ENCODE measurements at regions not wholly inside any gene's neighbourhood (a gene's known extent, or its start where the extent isn't known, plus 50 kb on each side); places are given as distances from the start of the nearest gene placed in this dataset.

- DNase-seq: no peak
Observed at GRCh38 chr4:1508161-1509160, 102.2 kb upstream of the NKX1-1 start.

GRCh38 chr4:1506956-1507721 lies 100.9 kb upstream of the NKX1-1 start:
- DNase-seq: no peak

DNA sequence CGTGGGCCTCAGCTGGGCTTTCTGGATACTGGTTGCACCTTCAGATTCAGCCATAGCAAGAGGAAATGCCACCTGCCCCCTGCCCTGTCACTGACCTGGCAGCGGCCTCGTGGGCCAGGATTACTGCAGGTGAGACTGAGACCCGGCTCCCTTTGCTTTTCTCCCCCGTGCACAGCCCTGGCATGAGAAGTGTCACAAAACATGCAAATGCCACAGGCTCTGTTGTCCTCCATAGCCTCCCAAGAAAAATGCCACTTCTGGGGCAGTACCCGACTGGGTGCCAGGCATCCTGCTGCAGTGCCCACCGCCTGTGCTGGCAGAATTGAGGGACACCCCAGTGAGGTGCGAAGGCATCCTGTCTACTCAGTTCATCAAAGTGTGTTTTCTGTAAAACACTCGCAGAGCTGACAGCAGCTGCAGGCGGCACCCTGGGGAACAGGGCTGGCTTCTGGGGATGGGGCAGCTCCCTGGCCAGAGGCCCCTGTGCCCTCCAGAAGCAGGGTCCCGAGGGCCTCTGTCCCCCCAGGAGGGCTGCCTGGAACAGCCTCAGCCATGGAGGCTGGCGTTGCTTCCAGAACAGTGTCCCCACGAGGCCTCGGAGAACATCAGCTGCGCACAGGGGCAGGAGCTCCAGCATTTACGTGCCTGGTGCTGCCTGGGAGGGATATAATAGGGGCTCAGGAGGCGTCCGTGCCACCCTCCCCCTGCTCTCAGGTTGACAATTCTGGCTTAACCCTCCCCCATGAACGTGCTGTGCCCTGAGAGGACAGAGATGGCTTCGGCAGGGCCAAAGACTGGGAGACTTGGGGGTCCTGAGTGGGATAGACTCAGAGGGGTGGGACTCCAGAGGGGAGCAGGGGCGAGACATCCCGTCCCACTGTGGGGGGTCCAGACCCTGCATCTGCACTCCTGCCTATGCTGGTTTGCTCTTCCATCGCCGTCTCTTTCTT lies 99.5 kb upstream of the NKX1-1 start:
- no peak for DNase-seq

GRCh38 chr4:1504595-1505500 lies 98.6 kb upstream of the NKX1-1 start:
- DNase-seq: no peak

- no peak for DNase-seq
Observed at GRCh38 chr4:1503583-1504471, 97.6 kb upstream of the NKX1-1 start.

DNA sequence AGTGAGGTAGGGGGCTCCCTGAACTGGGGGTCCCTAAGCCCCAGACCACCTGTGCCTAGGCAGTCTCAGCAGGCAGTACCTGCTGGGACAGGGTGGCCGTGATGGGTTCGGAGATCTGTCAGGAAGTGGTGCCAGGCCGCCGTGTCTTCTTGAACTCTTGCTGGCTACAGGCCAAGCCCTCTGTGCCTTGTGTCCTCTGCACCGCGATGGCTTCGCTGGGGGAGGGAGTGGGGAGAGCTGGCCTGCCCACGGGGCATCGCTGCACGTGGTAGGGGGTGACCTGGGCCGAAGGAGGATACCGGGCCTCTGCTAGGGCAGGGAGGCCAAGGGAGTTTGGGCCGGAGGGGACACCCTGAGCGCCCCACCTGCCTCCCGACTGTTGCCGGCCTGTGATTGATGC lies 96.7 kb upstream of the NKX1-1 start:
- no peak for DNase-seq

DNA sequence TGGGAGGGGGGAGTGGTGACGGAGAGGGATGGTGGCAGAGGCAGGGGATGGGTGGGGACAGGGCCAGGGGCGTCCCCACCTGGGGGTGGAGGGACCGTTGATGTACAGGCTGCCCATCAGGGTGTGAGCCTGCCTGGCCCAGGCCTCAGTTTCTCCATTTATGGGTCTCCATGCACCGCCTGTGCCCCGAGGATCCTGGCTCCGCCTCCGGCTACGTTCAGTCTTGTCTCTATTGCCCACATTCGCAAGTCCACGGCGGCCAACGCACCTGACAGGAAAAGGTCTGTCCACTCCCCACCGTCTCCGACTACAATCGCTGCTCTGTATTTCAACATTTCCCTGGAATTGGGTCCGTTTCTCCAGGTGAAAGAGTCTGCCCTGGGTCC lies 96.3 kb upstream of the NKX1-1 start:
- DNase-seq: no peak

DNA sequence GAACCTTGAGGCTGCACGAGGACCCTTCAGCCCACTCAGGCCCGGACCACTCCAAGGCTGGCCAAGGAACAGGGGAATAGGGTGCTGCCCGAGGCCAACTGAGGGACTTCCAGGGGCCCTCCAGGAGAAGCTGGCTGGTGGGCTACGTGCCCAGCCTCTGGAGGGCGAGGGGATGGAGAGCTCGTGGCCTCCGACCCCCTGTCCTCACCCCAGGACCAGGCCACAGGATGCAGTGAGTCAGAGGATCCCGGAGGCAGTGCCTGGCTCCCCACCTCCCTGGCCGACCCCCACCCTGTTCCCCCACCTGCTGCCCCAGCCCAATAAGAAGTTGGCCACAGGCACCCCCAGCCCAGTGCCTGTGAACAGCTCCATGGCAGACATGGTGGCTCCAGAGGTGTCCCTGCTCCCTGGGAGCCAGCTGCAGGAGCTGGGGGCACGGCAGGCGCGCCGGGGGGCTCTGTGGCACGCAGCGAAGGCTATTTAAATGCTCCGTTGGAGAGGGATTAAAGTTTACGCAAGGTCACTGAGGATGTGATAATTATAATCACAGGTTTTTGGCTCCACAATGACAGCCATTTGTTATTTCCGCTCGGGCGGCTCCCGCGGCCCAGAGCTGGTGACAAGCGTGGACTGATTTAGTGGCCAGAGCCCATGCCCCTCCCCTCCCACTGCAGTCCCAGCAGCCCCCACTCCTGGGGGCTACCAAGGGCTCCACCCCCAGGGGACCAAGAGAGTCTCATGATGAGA lies 95.7 kb upstream of the NKX1-1 start:
- no peak for DNase-seq

GRCh38 chr4:1500966-1501753 lies 94.9 kb upstream of the NKX1-1 start:
- DNase-seq: no peak

DNA sequence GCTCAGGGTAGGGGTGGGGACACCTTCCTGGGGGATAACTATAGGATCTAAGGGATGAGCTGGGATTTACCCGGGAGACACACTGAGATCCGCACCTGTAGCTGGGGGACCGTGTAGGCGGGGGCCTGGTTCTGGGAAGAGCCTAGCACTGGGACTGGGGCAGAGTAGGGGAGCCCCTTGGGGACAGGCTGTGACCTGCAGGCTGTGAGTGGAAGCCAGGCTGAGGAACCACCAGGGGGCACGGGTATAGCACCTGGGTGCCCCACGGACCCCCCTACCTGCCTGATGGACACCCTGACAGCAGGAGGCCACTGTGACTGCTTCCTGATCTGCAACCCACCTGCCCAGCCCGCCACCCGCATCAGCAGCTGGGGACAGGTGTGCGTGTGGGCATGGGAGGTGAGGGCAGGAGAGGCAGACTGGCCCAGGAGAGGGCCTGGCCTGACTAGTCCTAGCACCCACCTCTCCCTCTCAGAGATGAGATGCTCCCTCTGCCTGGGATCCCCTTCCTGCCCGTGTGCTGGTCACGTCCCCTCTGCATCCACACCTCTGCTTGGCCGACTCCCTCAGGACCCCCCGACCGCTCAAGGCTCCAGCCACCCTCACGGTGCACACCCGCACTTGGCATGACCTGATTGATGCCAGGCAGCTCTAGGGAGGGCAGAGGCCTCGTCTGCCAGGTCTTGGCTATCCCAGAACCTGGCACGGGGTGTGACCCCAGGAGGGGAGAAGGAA lies 94.2 kb upstream of the NKX1-1 start:
- DNase-seq: no peak

DNA sequence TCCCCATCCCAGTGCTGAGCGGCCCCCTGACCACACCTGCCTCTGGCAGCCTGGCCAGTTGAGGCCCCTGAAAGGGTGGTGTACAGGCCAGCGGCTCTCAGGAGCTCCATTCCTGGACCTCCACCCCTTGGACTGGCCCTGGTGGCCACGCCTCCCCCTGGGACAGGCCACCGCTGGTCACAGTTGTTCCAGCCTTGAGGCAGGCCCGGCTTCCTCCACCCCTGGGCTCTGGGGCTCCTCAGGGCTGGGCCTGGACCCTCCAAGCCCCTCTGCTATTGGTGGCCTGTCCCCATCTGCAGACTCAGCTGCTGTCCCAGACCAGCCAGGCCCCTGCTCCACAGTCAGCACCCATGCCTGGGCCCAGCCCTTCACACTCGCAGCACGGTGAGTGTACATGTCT lies 93.2 kb upstream of the NKX1-1 start:
- DNase-seq: no peak

- DNase-seq: no peak
Observed at GRCh38 chr4:1497189-1497801, 91.1 kb upstream of the NKX1-1 start.

- DNase-seq: no peak
Observed at GRCh38 chr4:1496116-1496642, 89.9 kb upstream of the NKX1-1 start.

DNA sequence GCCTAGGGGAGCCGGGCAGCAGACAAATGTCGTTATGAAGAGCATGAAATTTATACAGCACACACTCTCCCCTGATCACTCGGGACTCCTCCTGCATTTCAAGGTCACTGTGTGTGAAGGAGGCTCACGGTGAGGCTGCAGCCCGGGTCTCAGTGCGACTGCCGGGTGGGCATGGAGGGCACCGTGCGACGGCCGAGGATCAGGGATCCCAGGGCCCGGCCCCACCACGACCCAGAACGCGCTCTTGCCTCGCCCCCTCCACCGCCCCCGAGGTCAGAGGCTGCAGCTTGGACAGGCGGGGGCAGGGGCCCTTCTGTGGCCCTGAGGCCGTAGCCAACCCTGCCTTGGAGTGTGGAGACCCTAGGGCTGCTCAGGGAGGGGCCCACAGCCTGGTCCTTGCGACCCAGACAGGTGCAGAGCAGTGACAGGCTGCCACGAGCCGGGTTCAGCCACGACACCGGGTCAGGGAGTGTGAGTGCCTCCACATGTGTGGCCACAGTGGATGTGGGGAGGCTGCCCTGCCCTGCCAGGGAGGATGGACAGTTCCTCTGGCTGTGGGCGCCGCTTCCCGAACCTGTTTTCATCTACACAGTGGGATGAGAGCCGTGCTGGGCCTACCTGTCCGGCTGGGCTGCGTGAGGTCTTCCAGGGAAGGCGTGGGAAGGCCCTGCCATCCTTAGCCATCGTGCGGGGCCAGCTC lies 89.3 kb upstream of the NKX1-1 start:
- DNase-seq: no peak

- no peak for DNase-seq
Observed at GRCh38 chr4:1494416-1495315, 88.4 kb upstream of the NKX1-1 start.

Data from inflammatory macrophage (primary cell).